GM13977 (cell line): ENCODE measurements at regions not wholly inside any gene's neighbourhood (a gene's known extent, or its start where the extent isn't known, plus 50 kb on each side); places are given as distances from the start of the nearest gene placed in this dataset.
"Not testable (repeated sequence)": the region's sequence is repeated elsewhere in the genome, so short reads cannot be mapped to it uniquely, and the experiment has no call there.

Experiments used
- DNase-seq: peaks from one replicate; pipeline ENCODE4 v3.0.0; 2012; ENCODE audit warnings: low spot score
- in situ Hi-C: fragments of 300-500 bp; cut with MboI; formaldehyde crosslinking; loops from one replicate; pipeline ENCODE4 v1.12.0; 2022; ENCODE audit warnings: low sequenced_read_pairs, low pct_unique_long_range_greater_than_20kb, mixed read lengths, inconsistent platforms; ENCODE audit not compliant: unreplicated experiment
- TF ChIP-seq, protein P1 (sequence below): IDR thresholded peaks from 2 replicates; pipeline ENCODE4 v1.5.1; 2012; ENCODE audit warnings: mild to moderate bottlenecking, control low read depth; ENCODE audit not compliant: insufficient read depth; ENCODE audit errors: extremely low read depth, missing control alignments

DNA sequence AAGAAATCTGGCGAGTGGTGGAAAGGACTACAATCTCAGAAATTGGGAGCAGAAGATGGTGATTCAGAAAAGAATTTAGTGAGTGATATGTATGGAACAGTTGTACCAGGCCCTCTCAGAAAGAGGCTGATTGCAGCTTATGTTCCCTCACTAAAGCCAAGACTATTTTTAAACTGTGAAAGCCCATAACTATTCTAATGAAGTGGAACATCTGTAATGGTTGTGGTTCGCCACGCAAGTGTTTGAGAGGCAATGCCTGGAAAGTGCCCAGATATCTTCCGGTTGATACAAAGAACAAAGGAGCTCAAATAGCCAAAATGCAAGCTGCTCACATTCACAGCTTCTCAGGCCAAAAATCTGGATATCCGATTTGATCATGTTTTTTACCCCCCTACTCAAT, 1250.7 kb downstream of the RAPGEF2 start:
- in situ Hi-C loops, result no loop called here
- TF ChIP-seq, protein P1, sequence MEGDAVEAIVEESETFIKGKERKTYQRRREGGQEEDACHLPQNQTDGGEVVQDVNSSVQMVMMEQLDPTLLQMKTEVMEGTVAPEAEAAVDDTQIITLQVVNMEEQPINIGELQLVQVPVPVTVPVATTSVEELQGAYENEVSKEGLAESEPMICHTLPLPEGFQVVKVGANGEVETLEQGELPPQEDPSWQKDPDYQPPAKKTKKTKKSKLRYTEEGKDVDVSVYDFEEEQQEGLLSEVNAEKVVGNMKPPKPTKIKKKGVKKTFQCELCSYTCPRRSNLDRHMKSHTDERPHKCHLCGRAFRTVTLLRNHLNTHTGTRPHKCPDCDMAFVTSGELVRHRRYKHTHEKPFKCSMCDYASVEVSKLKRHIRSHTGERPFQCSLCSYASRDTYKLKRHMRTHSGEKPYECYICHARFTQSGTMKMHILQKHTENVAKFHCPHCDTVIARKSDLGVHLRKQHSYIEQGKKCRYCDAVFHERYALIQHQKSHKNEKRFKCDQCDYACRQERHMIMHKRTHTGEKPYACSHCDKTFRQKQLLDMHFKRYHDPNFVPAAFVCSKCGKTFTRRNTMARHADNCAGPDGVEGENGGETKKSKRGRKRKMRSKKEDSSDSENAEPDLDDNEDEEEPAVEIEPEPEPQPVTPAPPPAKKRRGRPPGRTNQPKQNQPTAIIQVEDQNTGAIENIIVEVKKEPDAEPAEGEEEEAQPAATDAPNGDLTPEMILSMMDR, result no peak
- no peak for DNase-seq

DNA sequence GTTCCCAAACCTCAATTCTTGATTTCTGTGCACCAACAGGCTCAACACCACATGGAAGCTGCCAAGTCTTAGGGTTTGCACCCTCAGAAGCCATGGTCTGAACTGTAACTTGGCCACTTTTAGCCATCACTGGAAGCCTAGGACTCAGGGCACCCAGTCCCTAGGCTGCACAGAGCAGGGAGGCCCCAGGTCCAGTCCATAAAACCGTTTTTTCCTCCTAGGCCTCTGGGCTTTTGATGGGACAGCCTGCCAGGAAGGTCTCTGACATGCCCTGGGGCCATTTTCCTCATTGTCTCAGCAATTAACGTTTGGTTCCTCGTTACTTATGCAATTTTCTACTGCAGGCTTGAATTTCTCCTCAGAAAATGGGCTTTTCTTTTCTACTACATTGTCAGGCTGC, 1259.6 kb downstream of the RAPGEF2 start:
- in situ Hi-C loops, result no loop called here
- TF ChIP-seq, protein P1, result no peak
- DNase-seq, result no peak

DNA sequence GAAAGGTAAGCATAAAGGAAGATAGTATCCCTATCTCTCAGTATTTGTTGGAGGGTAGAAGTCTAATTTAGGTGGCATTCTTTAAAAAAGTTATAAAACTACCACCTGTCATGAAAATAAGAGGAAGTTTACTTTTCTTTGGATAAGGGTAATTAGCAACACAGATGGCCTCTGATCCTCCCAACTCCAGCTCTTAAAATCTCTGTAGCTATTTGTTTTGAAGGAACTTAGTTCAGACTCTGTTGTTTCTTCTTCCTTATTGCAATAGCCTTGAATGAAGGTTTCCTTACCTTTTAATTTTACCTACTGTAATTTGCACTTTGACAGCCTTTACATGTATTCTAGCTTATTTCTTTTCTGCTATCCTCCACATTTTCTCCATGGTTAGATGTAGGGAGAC, 1261.3 kb downstream of the RAPGEF2 start:
- TF ChIP-seq, protein P1, result no peak
- no peak for DNase-seq
- in situ Hi-C loops, result no loop called here

DNA sequence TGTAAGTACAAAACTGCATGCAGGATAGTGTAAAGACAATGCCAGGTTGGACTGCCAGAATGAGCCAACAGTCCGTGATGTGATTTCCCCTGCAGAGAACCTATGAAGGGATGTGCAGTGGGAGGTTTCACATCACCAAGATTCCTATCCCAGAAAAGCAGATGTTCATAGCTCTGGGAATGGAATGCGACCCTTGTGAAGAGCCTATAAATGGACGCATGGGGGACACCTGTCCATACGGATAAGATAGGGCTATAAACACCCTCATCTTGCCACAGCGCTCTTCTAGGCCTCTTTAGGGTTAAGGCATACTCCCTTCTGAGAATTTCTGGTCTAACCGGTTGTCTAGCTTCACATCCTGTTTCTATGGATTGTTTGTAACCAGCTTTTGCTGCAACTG, 1261.8 kb downstream of the RAPGEF2 start:
- DNase-seq, in situ Hi-C loops: not testable (repeated sequence)

DNA sequence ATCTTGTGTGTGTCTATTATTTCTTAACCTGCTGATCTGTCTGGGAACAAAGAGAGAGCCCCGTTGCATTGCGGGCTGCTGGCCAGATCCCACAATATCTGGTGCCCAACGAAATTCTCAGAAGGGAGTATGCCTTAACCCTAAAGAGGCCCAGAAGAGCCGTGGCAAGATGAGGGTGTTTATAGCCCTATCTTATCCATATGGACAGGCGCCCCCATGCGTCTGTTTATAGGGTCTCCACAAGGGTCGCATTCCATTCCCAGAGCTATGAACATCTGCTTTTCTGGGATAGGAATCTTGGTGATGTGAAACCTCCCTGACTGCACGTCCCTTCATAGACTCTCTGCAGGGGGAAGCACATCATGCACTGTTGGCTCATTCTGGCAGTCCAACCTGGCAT, 1262.5 kb downstream of the RAPGEF2 start:
- DNase-seq, in situ Hi-C loops: not testable (repeated sequence)

DNA sequence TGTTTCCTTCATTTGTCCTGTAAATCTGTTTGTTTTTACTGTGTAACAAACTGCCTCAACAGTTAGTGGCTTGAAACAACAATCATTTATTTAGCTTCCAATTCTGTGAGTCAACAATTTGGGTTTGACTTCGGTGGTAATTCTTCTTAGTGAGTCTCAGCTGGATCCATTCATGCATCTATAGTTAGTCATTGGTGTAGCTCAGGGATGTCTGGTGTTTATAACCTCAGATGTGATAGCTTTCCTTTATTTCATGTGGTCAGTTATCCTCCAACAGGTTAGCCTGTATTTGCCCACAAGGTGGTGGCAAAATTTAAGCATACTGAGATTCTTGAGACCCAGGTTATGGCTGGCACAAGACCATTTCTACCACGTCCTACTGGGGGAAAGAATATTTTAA, 1267.2 kb downstream of the RAPGEF2 start:
- DNase-seq, result no peak
- TF ChIP-seq, protein P1, result no peak
- in situ Hi-C loops, result no loop called here

DNA sequence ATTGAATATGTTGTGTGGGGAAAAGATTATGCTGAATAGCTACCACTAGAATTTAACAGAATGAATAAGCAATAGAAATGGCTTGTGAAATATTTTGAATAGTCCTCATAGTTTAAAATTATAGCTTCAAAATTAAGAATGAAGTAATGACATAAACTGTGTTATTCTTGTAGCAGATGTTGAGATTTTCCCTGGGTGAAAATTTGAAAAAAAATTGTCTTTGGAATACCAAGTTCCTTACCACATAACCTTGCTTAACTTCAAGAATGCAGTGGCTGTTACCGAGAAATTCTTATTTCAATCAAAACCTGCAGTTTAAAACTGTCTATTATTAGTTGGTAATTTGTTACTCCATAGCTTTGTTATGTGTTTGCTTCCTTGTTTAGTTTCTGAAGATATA, 1268.6 kb downstream of the RAPGEF2 start:
- TF ChIP-seq, protein P1, result no peak
- no peak for DNase-seq
- in situ Hi-C loops, result no loop called here

DNA sequence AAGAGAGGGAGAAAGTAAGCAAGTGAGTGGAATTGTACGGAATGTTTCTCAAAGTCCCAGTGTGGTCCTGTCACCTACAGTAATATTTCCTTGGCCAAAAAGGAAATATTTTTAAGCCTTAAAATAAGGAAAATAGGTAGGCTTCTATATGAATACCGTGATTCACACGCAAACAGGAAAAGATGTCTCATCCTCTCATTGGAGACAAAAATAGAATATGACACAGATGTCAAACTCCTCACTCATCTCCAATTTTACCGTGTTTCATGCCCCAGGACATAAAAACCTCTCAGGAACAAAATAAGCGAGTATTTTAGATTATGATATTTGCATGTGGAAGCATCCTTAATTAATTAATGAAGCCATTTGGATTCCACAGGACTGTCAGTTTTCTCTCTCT, 1269.5 kb downstream of the RAPGEF2 start:
- DNase-seq, result no peak
- in situ Hi-C loops, result no loop called here
- TF ChIP-seq, protein P1, result no peak
